ENCODE measurements at regions not wholly inside any gene's neighbourhood (a gene's known extent, or its start where the extent isn't known, plus 50 kb on each side); places are given as distances from the start of the nearest gene placed in this dataset.

DNA sequence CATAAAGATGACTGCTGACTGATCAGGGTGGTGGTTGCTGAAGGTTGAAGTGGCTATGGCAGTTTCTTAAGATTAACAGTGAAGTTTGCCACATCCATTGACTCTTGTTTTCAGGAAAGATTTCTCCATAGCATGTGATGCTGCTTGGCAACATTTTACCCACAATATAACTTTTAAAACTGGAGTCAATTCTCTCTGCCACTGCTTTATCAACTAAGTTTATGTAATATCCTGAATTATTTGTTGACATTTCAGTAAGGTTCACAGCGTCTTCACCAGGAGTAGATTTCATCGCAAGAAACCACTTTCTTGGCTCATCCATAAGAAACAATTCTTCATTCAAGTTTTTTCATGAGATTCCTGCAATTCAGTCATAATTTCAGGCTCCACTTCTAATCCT lies 166.5 kb upstream of the SPRY1 start:
- no peaks in the 10 kb centered on the region for H3K4me1 ChIP-seq (ENCODE audit: insufficient read depth, low read length)
- no peaks in the 10 kb centered on the region for H4K20me1 ChIP-seq (ENCODE audit: insufficient read depth, low read length)
- H3K4me1 Mint-ChIP-seq (ENCODE audit: low read depth, unreplicated experiment), result peaks cover 38% of the 10 kb centered on the region
- DNase-seq (ENCODE audit: low read depth) (peak; percentile 8), FAIRE-seq (peak; percentile 47)
- no peaks in the 10 kb centered on the region for H3K27me3 ChIP-seq (ENCODE audit: insufficient read depth, low read length)
- no peak for TF ChIP-seq EZH2 (IDR thresholded peaks at IDR 0.05; ENCODE audit: insufficient read depth, low read length)
- TF ChIP-seq, protein P1, sequence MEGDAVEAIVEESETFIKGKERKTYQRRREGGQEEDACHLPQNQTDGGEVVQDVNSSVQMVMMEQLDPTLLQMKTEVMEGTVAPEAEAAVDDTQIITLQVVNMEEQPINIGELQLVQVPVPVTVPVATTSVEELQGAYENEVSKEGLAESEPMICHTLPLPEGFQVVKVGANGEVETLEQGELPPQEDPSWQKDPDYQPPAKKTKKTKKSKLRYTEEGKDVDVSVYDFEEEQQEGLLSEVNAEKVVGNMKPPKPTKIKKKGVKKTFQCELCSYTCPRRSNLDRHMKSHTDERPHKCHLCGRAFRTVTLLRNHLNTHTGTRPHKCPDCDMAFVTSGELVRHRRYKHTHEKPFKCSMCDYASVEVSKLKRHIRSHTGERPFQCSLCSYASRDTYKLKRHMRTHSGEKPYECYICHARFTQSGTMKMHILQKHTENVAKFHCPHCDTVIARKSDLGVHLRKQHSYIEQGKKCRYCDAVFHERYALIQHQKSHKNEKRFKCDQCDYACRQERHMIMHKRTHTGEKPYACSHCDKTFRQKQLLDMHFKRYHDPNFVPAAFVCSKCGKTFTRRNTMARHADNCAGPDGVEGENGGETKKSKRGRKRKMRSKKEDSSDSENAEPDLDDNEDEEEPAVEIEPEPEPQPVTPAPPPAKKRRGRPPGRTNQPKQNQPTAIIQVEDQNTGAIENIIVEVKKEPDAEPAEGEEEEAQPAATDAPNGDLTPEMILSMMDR (IDR thresholded peaks at IDR 0.05; ENCODE audit: insufficient read depth, low read depth, low read length), result no peak
- H3K9ac ChIP-seq (ENCODE audit: low read length), result no peak overlapping the region
- H3K36me3 Mint-ChIP-seq (ENCODE audit: low read depth, unreplicated experiment), result no peaks in the 10 kb centered on the region
- H3K4me2 ChIP-seq (ENCODE audit: low read length), result no peak overlapping the region
- H3K4me3 ChIP-seq (ENCODE audit: insufficient read depth, low read depth, low read length), result no peak overlapping the region
- H3K9me3 Mint-ChIP-seq (ENCODE audit: unreplicated experiment), result peaks cover 7% of the 10 kb centered on the region
- H3K36me3 ChIP-seq (ENCODE audit: insufficient read depth, low read length), result no peaks in the 10 kb centered on the region
- no peak overlapping the region for H3K4me3 Mint-ChIP-seq (ENCODE audit: unreplicated experiment)
- no peak overlapping the region for H3K27ac Mint-ChIP-seq (ENCODE audit: unreplicated experiment)
- H3K27me3 Mint-ChIP-seq (ENCODE audit: low read depth, unreplicated experiment), result no peaks in the 10 kb centered on the region
- no peaks in the 10 kb centered on the region for H3K79me2 ChIP-seq (ENCODE audit: insufficient read depth, low read length)
- H3K27ac ChIP-seq (ENCODE audit: low read depth, low read length), result no peak overlapping the region
- H3K9me3 ChIP-seq (ENCODE audit: insufficient read depth, low read depth, low read length), result no peaks in the 10 kb centered on the region
- H2AFZ ChIP-seq (ENCODE audit: low read depth, low read length), result no peak overlapping the region

DNA sequence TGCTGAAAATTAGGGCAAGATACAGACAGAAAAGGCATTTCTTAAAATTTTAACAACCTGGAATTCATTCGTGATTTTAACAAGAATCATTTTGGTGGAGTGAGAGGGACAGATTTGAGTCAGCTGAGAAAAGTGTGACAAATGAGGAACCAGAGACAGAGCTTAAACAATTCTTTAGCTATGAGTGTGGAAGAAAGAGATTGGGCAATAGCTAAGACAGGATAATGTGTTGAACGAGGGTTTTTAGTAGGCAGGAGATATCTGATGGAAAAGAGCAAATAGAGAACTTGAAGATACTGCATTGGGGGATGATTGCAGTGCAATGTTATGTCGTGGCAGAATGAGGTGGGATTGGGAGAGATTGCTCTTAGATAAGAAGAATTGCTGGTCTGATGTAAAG lies 164.2 kb upstream of the SPRY1 start:
- peak; percentile 41 for FAIRE-seq
- Mint-ChIP-seq H3K9me3 (ENCODE audit: unreplicated experiment) (no peaks in the 10 kb centered on the region), H3K27ac (ENCODE audit: unreplicated experiment) (no peak overlapping the region), H3K4me3 (ENCODE audit: unreplicated experiment) (no peak overlapping the region), H3K27me3 (ENCODE audit: low read depth, unreplicated experiment) (no peaks in the 10 kb centered on the region), H3K36me3 (ENCODE audit: low read depth, unreplicated experiment) (no peaks in the 10 kb centered on the region), H3K4me1 (ENCODE audit: low read depth, unreplicated experiment) (peaks cover 49% of the 10 kb centered on the region)
- Histone ChIP-seq H3K9ac (ENCODE audit: low read length) (no peak overlapping the region), H3K27ac (ENCODE audit: low read depth, low read length) (no peak overlapping the region), H3K9me3 (ENCODE audit: insufficient read depth, low read depth, low read length) (no peaks in the 10 kb centered on the region), H3K4me1 (ENCODE audit: insufficient read depth, low read length) (peaks cover 7% of the 10 kb centered on the region), H3K4me2 (ENCODE audit: low read length) (no peak overlapping the region), H3K4me3 (ENCODE audit: insufficient read depth, low read depth, low read length) (no peak overlapping the region), H3K36me3 (ENCODE audit: insufficient read depth, low read length) (no peaks in the 10 kb centered on the region), H4K20me1 (ENCODE audit: insufficient read depth, low read length) (no peaks in the 10 kb centered on the region), H2AFZ (ENCODE audit: low read depth, low read length) (no peak overlapping the region), H3K79me2 (ENCODE audit: insufficient read depth, low read length) (no peaks in the 10 kb centered on the region), H3K27me3 (ENCODE audit: insufficient read depth, low read length) (no peaks in the 10 kb centered on the region)
- DNase-seq (ENCODE audit: low read depth), result peak; percentile 45
- no peak for TF ChIP-seq EZH2 (IDR thresholded peaks at IDR 0.05; ENCODE audit: insufficient read depth, low read length)
- TF ChIP-seq, protein P1 (IDR thresholded peaks at IDR 0.05; ENCODE audit: insufficient read depth, low read depth, low read length), result no peak

DNA sequence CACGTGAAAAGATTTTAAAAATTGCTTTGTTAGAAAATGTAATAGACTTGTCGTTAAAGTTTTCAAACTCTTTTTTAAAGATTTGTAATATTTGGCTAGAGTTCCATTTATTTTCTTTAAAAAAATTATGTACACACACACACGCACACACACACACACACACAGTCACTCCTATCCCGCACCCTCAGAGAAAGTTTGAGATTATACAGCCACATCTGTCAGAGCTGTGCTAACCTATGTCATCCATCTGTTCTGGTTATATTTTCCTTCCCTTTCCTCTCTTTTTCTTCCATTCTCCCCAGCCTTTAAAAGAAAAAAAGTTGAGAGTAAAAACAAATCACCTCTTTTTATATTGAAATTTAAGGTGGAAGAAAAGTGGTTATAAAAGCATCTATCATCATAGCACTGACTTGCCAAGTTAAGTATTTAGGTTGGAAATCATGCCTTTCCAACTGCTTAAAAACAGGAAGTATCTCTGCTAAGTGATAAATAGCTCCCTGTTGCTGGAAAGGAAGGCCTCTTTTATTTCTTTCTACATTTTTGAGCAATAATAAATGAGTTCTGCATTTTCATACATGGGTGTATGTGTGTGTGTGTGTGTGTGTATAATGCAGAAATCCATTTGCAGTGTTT lies 163.3 kb upstream of the SPRY1 start:
- H2AFZ ChIP-seq (ENCODE audit: low read depth, low read length), result no peak overlapping the region
- H3K79me2 ChIP-seq (ENCODE audit: insufficient read depth, low read length), result no peaks in the 10 kb centered on the region
- H3K36me3 ChIP-seq (ENCODE audit: insufficient read depth, low read length), result no peaks in the 10 kb centered on the region
- no peak overlapping the region for H3K4me3 ChIP-seq (ENCODE audit: insufficient read depth, low read depth, low read length)
- TF ChIP-seq EZH2 (IDR thresholded peaks at IDR 0.05; ENCODE audit: insufficient read depth, low read length), result no peak
- TF ChIP-seq, protein P1 (IDR thresholded peaks at IDR 0.05; ENCODE audit: insufficient read depth, low read depth, low read length), result no peak
- no peaks in the 10 kb centered on the region for H3K9me3 ChIP-seq (ENCODE audit: insufficient read depth, low read depth, low read length)
- DNase-seq (ENCODE audit: low read depth), result peak; percentile 49
- no peaks in the 10 kb centered on the region for H3K27me3 Mint-ChIP-seq (ENCODE audit: low read depth, unreplicated experiment)
- H4K20me1 ChIP-seq (ENCODE audit: insufficient read depth, low read length), result no peaks in the 10 kb centered on the region
- H3K4me2 ChIP-seq (ENCODE audit: low read length), result no peak overlapping the region
- H3K4me1 ChIP-seq (ENCODE audit: insufficient read depth, low read length), result peaks cover 7% of the 10 kb centered on the region
- H3K9ac ChIP-seq (ENCODE audit: low read length), result no peak overlapping the region
- H3K27me3 ChIP-seq (ENCODE audit: insufficient read depth, low read length), result no peaks in the 10 kb centered on the region
- peak overlapping the region; percentile 75 for H3K27ac Mint-ChIP-seq (ENCODE audit: unreplicated experiment)
- no peak overlapping the region for H3K27ac ChIP-seq (ENCODE audit: low read depth, low read length)
- no peak for FAIRE-seq
- no peaks in the 10 kb centered on the region for H3K9me3 Mint-ChIP-seq (ENCODE audit: unreplicated experiment)
- no peak overlapping the region for H3K4me3 Mint-ChIP-seq (ENCODE audit: unreplicated experiment)
- peaks cover 49% of the 10 kb centered on the region for H3K4me1 Mint-ChIP-seq (ENCODE audit: low read depth, unreplicated experiment)
- no peaks in the 10 kb centered on the region for H3K36me3 Mint-ChIP-seq (ENCODE audit: low read depth, unreplicated experiment)

Data from astrocyte (in vitro differentiated cells and primary cell).